ENCODE measurements at regions not wholly inside any gene's neighbourhood (a gene's known extent, or its start where the extent isn't known, plus 50 kb on each side); places are given as distances from the start of the nearest gene placed in this dataset.

DNA sequence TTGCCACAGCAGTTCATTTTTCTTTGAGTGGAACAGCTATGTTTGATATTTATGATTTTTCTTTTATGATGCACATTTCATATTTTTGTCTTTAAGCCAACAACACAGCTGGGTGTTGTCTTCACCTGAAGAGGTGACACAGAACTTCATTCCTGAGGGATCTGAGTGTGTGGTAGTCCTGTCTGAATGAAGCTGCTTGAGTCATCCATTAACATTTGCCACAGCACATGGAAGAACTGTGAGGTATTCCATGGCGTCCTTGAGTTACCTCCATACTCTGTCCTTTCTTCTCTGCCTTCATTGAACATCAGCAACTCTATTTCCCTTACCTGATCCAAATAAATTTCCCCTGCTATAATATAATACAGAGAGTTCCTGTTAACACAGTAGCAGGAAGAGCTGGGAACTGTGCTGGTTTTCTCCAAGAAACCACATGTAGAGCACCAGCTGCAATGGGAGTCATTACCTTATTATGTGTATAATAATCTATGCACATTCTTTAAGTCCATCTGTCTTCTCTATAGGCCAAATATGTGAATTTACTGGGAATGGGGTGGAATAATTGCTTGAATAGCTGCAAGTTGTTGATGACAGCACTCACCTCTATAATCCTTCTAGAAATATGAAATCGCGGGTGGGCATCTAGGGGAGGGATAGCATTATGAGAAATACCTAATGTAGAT lies 72.4 kb upstream of the TAC1 start:
- no peaks in the 10 kb centered on the region for H3K4me1 Mint-ChIP-seq (ENCODE audit: low read depth, unreplicated experiment)
- H3K27ac Mint-ChIP-seq (ENCODE audit: unreplicated experiment): no peak overlapping the region
- H3K27me3 Mint-ChIP-seq (ENCODE audit: unreplicated experiment): no peaks in the 10 kb centered on the region
- TF ChIP-seq, protein P1, sequence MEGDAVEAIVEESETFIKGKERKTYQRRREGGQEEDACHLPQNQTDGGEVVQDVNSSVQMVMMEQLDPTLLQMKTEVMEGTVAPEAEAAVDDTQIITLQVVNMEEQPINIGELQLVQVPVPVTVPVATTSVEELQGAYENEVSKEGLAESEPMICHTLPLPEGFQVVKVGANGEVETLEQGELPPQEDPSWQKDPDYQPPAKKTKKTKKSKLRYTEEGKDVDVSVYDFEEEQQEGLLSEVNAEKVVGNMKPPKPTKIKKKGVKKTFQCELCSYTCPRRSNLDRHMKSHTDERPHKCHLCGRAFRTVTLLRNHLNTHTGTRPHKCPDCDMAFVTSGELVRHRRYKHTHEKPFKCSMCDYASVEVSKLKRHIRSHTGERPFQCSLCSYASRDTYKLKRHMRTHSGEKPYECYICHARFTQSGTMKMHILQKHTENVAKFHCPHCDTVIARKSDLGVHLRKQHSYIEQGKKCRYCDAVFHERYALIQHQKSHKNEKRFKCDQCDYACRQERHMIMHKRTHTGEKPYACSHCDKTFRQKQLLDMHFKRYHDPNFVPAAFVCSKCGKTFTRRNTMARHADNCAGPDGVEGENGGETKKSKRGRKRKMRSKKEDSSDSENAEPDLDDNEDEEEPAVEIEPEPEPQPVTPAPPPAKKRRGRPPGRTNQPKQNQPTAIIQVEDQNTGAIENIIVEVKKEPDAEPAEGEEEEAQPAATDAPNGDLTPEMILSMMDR (IDR thresholded peaks at IDR 0.05; ENCODE audit: partially characterized antibody, unreplicated experiment): no peak
- H3K36me3 Mint-ChIP-seq (ENCODE audit: unreplicated experiment): no peaks in the 10 kb centered on the region
- DNase-seq: no peak
- no peak overlapping the region for H3K4me3 Mint-ChIP-seq (ENCODE audit: unreplicated experiment)
- H3K9me3 Mint-ChIP-seq (ENCODE audit: unreplicated experiment): no peaks in the 10 kb centered on the region

DNA sequence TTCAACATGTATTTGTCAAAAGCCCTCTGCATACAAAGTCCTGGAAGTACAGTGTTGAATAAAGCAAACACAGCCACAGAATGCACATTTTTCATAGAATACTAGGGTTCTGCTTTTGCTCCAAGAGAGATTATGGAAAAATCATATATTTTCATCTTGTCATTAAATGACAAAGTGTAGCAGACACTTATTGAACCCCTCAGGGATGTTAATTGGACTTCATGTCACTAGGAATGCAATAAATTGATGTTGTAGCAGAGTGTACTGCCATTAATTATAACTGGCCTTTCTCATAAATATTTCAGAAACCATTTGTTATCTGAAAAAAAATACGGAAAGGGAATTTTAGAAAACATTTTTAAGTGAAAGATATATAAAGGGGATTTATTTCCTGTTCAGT lies 64.5 kb upstream of the TAC1 start:
- no peak overlapping the region for H3K27ac Mint-ChIP-seq (ENCODE audit: unreplicated experiment)
- no peaks in the 10 kb centered on the region for H3K36me3 Mint-ChIP-seq (ENCODE audit: unreplicated experiment)
- no peak overlapping the region for H3K4me3 Mint-ChIP-seq (ENCODE audit: unreplicated experiment)
- no peak for DNase-seq
- H3K4me1 Mint-ChIP-seq (ENCODE audit: low read depth, unreplicated experiment): no peaks in the 10 kb centered on the region
- no peaks in the 10 kb centered on the region for H3K27me3 Mint-ChIP-seq (ENCODE audit: unreplicated experiment)
- TF ChIP-seq, protein P1 (IDR thresholded peaks at IDR 0.05; ENCODE audit: partially characterized antibody, unreplicated experiment): no peak
- H3K9me3 Mint-ChIP-seq (ENCODE audit: unreplicated experiment): no peaks in the 10 kb centered on the region

DNA sequence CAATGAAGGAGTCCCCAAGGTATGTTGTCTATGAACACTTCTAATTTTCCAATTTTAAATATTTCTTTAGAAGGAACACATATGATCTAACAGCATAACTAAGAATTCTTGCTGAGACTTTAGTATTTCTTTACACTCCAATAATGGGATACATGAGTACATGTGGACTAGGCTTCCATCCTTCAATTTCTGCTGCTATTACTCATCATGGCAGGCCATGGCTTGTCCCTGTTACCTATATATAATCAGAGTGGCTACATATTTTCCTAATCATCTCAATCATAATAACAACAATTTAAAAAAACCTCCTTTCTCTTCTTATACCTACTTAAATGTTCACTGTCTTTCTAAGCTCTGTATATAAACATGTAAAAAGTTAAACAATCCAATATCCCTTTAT lies 60.3 kb upstream of the TAC1 start:
- Mint-ChIP-seq H3K27ac (ENCODE audit: unreplicated experiment) (no peak overlapping the region), H3K9me3 (ENCODE audit: unreplicated experiment) (no peaks in the 10 kb centered on the region), H3K4me1 (ENCODE audit: low read depth, unreplicated experiment) (no peaks in the 10 kb centered on the region), H3K27me3 (ENCODE audit: unreplicated experiment) (no peaks in the 10 kb centered on the region), H3K36me3 (ENCODE audit: unreplicated experiment) (no peaks in the 10 kb centered on the region), H3K4me3 (ENCODE audit: unreplicated experiment) (no peak overlapping the region)
- TF ChIP-seq, protein P1 (IDR thresholded peaks at IDR 0.05; ENCODE audit: partially characterized antibody, unreplicated experiment): no peak
- DNase-seq: no peak

DNA sequence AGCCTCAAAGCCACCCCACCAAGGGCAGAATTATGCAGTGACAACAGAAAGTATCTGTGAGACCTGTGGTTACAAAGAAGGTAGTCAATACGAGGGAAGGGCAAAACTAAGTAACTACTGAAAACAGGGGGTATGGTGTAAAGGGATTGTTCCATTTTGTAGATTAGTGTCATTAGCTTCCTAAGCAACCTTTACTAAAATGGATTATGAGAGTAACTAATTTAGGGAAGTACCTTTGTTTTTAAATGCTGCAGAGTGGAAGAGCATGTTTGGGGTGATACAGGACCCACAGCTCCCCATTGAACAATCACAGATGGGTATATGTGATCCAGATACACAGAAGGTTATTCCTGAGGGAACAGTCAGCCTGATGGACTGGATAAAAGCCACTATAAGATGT lies 51.3 kb upstream of the TAC1 start:
- Mint-ChIP-seq H3K36me3 (ENCODE audit: unreplicated experiment) (no peaks in the 10 kb centered on the region), H3K27ac (ENCODE audit: unreplicated experiment) (peak overlapping the region; percentile 23), H3K4me1 (ENCODE audit: low read depth, unreplicated experiment) (peaks cover 9% of the 10 kb centered on the region), H3K9me3 (ENCODE audit: unreplicated experiment) (peaks cover 4% of the 10 kb centered on the region), H3K27me3 (ENCODE audit: unreplicated experiment) (no peaks in the 10 kb centered on the region), H3K4me3 (ENCODE audit: unreplicated experiment) (no peak overlapping the region)
- TF ChIP-seq, protein P1 (IDR thresholded peaks at IDR 0.05; ENCODE audit: partially characterized antibody, unreplicated experiment): no peak
- no peak for DNase-seq

Data from glutamatergic neuron (in vitro differentiated cells).